OCI-LY3 (cell line): ENCODE measurements at regions not wholly inside any gene's neighbourhood (a gene's known extent, or its start where the extent isn't known, plus 50 kb on each side); places are given as distances from the start of the nearest gene placed in this dataset.
"Not testable (repeated sequence)": the region's sequence is repeated elsewhere in the genome, so short reads cannot be mapped to it uniquely, and the experiment has no call there.

Experiments used
- EZH2phosphoT487 ChIP-seq: fragments of 200-600 bp; shearing (Covaris generic); IDR thresholded peaks from 2 replicates; pipeline ENCODE4 v1.6.1; 2018; ENCODE audit warnings: antibody characterized with exemption, mixed run types, low read depth
- TF ChIP-seq, protein P1 (sequence below): fragments of 200-600, 300-600 bp; sonication (generic); IDR thresholded peaks from 2 replicates; pipeline ENCODE4 v1.5.1; 2014; ENCODE audit warnings: antibody characterized with exemption, low read length, low read depth

DNA sequence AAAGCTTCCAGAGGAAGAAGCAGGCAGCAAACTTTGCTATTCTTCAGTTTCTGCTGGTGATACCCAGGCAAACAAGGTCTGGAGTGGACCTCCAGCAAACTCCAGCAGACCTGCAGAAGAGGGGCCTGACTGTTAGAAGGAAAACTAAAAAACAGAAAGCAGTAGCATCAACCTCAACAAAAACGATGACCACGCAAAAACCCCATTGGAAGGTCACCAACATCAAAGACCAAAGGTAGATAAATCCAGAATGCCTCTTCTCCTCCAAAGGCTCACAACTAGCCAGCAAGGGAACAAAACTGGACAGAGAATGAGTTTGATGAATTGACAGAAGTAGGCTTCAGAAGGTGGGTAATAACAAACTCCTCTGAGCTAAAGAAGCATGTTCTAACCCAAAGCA lies 127.1 kb downstream of the SLITRK1 start:
- TF ChIP-seq, protein P1, sequence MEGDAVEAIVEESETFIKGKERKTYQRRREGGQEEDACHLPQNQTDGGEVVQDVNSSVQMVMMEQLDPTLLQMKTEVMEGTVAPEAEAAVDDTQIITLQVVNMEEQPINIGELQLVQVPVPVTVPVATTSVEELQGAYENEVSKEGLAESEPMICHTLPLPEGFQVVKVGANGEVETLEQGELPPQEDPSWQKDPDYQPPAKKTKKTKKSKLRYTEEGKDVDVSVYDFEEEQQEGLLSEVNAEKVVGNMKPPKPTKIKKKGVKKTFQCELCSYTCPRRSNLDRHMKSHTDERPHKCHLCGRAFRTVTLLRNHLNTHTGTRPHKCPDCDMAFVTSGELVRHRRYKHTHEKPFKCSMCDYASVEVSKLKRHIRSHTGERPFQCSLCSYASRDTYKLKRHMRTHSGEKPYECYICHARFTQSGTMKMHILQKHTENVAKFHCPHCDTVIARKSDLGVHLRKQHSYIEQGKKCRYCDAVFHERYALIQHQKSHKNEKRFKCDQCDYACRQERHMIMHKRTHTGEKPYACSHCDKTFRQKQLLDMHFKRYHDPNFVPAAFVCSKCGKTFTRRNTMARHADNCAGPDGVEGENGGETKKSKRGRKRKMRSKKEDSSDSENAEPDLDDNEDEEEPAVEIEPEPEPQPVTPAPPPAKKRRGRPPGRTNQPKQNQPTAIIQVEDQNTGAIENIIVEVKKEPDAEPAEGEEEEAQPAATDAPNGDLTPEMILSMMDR: not testable (repeated sequence)
- TF ChIP-seq EZH2phosphoT487: not testable (repeated sequence)
